ENCODE measurements at regions not wholly inside any gene's neighbourhood (a gene's known extent, or its start where the extent isn't known, plus 50 kb on each side); places are given as distances from the start of the nearest gene placed in this dataset.

GRCh38 chr18:71049893-71050292 is 761.0 kb downstream of the SOCS6 start:
- CTCF ChIA-PET = no interaction called here
- TF ChIP-seq PREB (CRISPR knock-in tag; IDR thresholded peaks at IDR 0.05; ENCODE audit: borderline replicate concordance) (no peak), CREB1 (CRISPR knock-in tag; IDR thresholded peaks at IDR 0.05) (no peak), GABPB1 (CRISPR knock-in tag; IDR thresholded peaks at IDR 0.05) (no peak), ELF4 (CRISPR knock-in tag; IDR thresholded peaks at IDR 0.05; ENCODE audit: low read depth) (no peak), SMAD4 (CRISPR knock-in tag; IDR thresholded peaks at IDR 0.05) (no peak), EMX1 (CRISPR knock-in tag; IDR thresholded peaks at IDR 0.05) (no peak), ZNF317 (CRISPR knock-in tag; IDR thresholded peaks at IDR 0.05; ENCODE audit: borderline replicate concordance, low read depth) (no peak), ZNF671 (CRISPR knock-in tag; IDR thresholded peaks at IDR 0.05) (no peak), MLX (CRISPR knock-in tag; IDR thresholded peaks at IDR 0.05) (no peak), ZNF121 (CRISPR knock-in tag; IDR thresholded peaks at IDR 0.05) (no peak)
- TF ChIP-seq, protein P1, sequence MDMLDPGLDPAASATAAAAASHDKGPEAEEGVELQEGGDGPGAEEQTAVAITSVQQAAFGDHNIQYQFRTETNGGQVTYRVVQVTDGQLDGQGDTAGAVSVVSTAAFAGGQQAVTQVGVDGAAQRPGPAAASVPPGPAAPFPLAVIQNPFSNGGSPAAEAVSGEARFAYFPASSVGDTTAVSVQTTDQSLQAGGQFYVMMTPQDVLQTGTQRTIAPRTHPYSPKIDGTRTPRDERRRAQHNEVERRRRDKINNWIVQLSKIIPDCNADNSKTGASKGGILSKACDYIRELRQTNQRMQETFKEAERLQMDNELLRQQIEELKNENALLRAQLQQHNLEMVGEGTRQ (CRISPR knock-in tag; IDR thresholded peaks at IDR 0.05) = no peak
- TF ChIP-seq, protein P2, sequence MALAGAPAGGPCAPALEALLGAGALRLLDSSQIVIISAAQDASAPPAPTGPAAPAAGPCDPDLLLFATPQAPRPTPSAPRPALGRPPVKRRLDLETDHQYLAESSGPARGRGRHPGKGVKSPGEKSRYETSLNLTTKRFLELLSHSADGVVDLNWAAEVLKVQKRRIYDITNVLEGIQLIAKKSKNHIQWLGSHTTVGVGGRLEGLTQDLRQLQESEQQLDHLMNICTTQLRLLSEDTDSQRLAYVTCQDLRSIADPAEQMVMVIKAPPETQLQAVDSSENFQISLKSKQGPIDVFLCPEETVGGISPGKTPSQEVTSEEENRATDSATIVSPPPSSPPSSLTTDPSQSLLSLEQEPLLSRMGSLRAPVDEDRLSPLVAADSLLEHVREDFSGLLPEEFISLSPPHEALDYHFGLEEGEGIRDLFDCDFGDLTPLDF (CRISPR knock-in tag; IDR thresholded peaks at IDR 0.05) = no peak
- Mint-ChIP-seq H3K9me3 (peaks cover 90% of the 10 kb centered on the region), H3K4me1 (no peaks in the 10 kb centered on the region), H3K27ac (no peak overlapping the region), H3K27me3 (ENCODE audit: low read depth) (no peaks in the 10 kb centered on the region; the same call in 1 of the 2 replicates), H3K36me3 (peaks cover 60% of the 10 kb centered on the region), H3K4me3 (no peak overlapping the region)
- ATAC-seq (no peak), DNase-seq (ENCODE audit: low spot score) (no peak)
- POLR2A ChIA-PET = no interaction called here

DNA sequence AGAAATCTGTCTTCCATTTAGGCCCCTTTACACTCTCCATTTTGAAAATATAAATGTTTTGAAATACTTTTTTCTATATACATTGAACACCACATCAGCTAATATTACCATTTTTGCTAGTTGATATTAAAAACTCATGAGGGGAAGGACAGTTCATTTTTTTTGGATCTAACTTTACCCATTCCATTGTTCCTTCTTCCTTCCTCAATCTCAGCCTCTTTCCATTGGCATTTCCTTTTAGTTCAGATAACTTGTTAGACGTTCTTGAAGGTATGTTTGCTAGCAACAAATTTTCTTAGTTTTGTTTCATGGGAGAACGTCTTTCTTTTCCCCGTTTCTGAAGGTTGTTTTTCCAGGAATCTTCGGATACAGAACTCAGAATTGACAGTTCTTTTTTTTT is 759.0 kb downstream of the SOCS6 start:
- H3K9me3 Mint-ChIP-seq = peaks cover 88% of the 10 kb centered on the region
- DNase-seq (ENCODE audit: low spot score) (no peak), ATAC-seq (no peak)
- H3K4me3 Mint-ChIP-seq = no peak overlapping the region
- peaks cover 56% of the 10 kb centered on the region for H3K36me3 Mint-ChIP-seq
- H3K27me3 Mint-ChIP-seq (ENCODE audit: low read depth) = no peaks in the 10 kb centered on the region; the same call in 1 of the 2 replicates
- TF ChIP-seq NFYB (CRISPR knock-in tag; conservative IDR thresholded peaks at IDR 0.05; ENCODE audit: low read depth) (no peak), GRHL2 (CRISPR knock-in tag; IDR thresholded peaks at IDR 0.05; ENCODE audit: insufficient replicate concordance, severe bottlenecking) (no peak), GABPB1 (CRISPR knock-in tag; IDR thresholded peaks at IDR 0.05) (no peak), ETV6 (CRISPR knock-in tag; IDR thresholded peaks at IDR 0.05) (no peak), ATF2 (CRISPR knock-in tag; IDR thresholded peaks at IDR 0.05; ENCODE audit: borderline replicate concordance, low read depth) (no peak), ZNF232 (CRISPR knock-in tag; IDR thresholded peaks at IDR 0.05) (no peak), ZNF423 (CRISPR knock-in tag; IDR thresholded peaks at IDR 0.05) (no peak), ZNF263 (CRISPR knock-in tag; IDR thresholded peaks at IDR 0.05; ENCODE audit: low read depth) (no peak), SOX15 (CRISPR knock-in tag; IDR thresholded peaks at IDR 0.05) (no peak), TEAD4 (CRISPR knock-in tag; IDR thresholded peaks at IDR 0.05) (no peak), ZBTB21 (CRISPR knock-in tag; IDR thresholded peaks at IDR 0.05; ENCODE audit: borderline replicate concordance) (no peak)
- TF ChIP-seq, protein P1 (CRISPR knock-in tag; IDR thresholded peaks at IDR 0.05) = no peak
- TF ChIP-seq, protein P3, sequence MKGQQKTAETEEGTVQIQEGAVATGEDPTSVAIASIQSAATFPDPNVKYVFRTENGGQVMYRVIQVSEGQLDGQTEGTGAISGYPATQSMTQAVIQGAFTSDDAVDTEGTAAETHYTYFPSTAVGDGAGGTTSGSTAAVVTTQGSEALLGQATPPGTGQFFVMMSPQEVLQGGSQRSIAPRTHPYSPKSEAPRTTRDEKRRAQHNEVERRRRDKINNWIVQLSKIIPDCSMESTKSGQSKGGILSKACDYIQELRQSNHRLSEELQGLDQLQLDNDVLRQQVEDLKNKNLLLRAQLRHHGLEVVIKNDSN (CRISPR knock-in tag; IDR thresholded peaks at IDR 0.05) = no peak
- no peaks in the 10 kb centered on the region for H3K4me1 Mint-ChIP-seq
- ChIA-PET POLR2A (no interaction called here), CTCF (no interaction called here)
- no peak overlapping the region for H3K27ac Mint-ChIP-seq
